CD14-positive monocyte (primary cell): ENCODE measurements at regions not wholly inside any gene's neighbourhood (a gene's known extent, or its start where the extent isn't known, plus 50 kb on each side); places are given as distances from the start of the nearest gene placed in this dataset.

Experiments used
- DNase-seq, 3 donors: peaks; one replicate each; pipeline ENCODE4 v3.0.0-alpha.2; 2011 to 2022
- H2AFZ ChIP-seq: 2 replicates; pipeline ENCODE4 v1.6.0; 2012; ENCODE audit warnings: mild to moderate bottlenecking, low read depth, low read length, inconsistent platforms; ENCODE audit not compliant: insufficient read depth, poor library complexity, severe bottlenecking
- H3K27ac ChIP-seq, 2 donors: 1 replicate in 1 of 2; 2 replicates in 1 of 2; pipeline ENCODE4 v1.5.1; 2012 to 2013; ENCODE audit warnings: low read length in 2 of 2, control low read depth in 1 of 2, inconsistent platforms in 1 of 2, low read depth in 1 of 2, mild to moderate bottlenecking in 1 of 2
- H3K27me3 ChIP-seq, 2 donors: one replicate each; pipeline versions ENCODE4 v1.6.0 to v1.6.1; 2011 to 2013; ENCODE audit warnings: low read length in 2 of 2; ENCODE audit not compliant: control insufficient read depth in 2 of 2, insufficient read depth in 2 of 2
- H3K36me3 ChIP-seq, 2 donors: replicated peaks in 1 of 2; 1 replicate in 1 of 2; 2 replicates in 1 of 2; pipeline versions ENCODE4 v1.5.1 to v1.6.1; 2012 to 2013; ENCODE audit warnings: low read length in 2 of 2, control low read depth in 1 of 2, inconsistent platforms in 1 of 2, mild to moderate bottlenecking in 1 of 2; ENCODE audit not compliant: insufficient read depth in 2 of 2, control insufficient read depth in 1 of 2
- H3K4me1 ChIP-seq, 2 donors: 1 replicate in 1 of 2; 2 replicates in 1 of 2; pipeline versions ENCODE4 v1.5.1 to v1.6.1; 2012 to 2013; ENCODE audit warnings: low read length in 2 of 2, control low read depth in 1 of 2, inconsistent platforms in 1 of 2, mild to moderate bottlenecking in 1 of 2, moderate library complexity in 1 of 2; ENCODE audit not compliant: insufficient read depth in 2 of 2, control insufficient read depth in 1 of 2
- H3K4me2 ChIP-seq: replicated peaks from 2 replicates; pipeline ENCODE3; 2012; ENCODE audit warnings: low read length, moderate library complexity, mild to moderate bottlenecking; ENCODE audit not compliant: poor library complexity, severe bottlenecking; ENCODE audit errors: extremely low read depth
- H3K4me3 ChIP-seq, 3 experiments: fragments of 200-600 bp in 1 of 3; sonication (generic) in 1 of 3; replicated peaks in 1 of 3; 1 replicate in 2 of 3; 2 replicates in 1 of 3; pipeline ENCODE4 v1.5.1; 2011 to 2013; ENCODE audit warnings: low read length in 3 of 3, mild to moderate bottlenecking in 3 of 3, control low read depth in 2 of 3, low read depth in 2 of 3, inconsistent platforms in 1 of 3, moderate library complexity in 1 of 3
- H3K79me2 ChIP-seq: 2 replicates; pipeline ENCODE4 v1.6.0; 2012; ENCODE audit warnings: mild to moderate bottlenecking, control low read depth, inconsistent platforms, low read length, moderate library complexity; ENCODE audit not compliant: insufficient read depth
- H3K9ac ChIP-seq: 2 replicates; pipeline ENCODE4 v1.6.0; 2017; ENCODE audit warnings: low read length, mild to moderate bottlenecking; ENCODE audit not compliant: insufficient read depth, poor library complexity, severe bottlenecking
- H3K9me3 ChIP-seq, 2 donors: replicated peaks in 1 of 2; 1 replicate in 1 of 2; 2 replicates in 1 of 2; pipeline versions ENCODE4 v1.5.1 to v1.6.1; 2012 to 2013; ENCODE audit warnings: low read length in 2 of 2, control low read depth in 1 of 2; ENCODE audit not compliant: control insufficient read depth in 1 of 2, insufficient read depth in 1 of 2
- H4K20me1 ChIP-seq: 2 replicates; pipeline ENCODE4 v1.6.0; 2012; ENCODE audit warnings: mild to moderate bottlenecking, low read length, control low read depth, moderate library complexity; ENCODE audit not compliant: insufficient read depth
- H3K27ac Mint-ChIP-seq, 7 donors: one replicate each; pipeline ENCODE4 v1.8.0; 2020; ENCODE audit warnings: mild to moderate bottlenecking in 7 of 7, mixed read lengths in 7 of 7, moderate library complexity in 6 of 7, inconsistent platforms in 2 of 7
- H3K27me3 Mint-ChIP-seq, 3 donors: one replicate each; pipeline ENCODE4 v1.8.0; 2021 to 2022; ENCODE audit warnings: low read depth in 3 of 3, mild to moderate bottlenecking in 3 of 3, mixed read lengths in 3 of 3, moderate library complexity in 3 of 3, inconsistent platforms in 1 of 3
- H3K36me3 Mint-ChIP-seq, 2 donors: one replicate each; pipeline ENCODE4 v1.8.0; 2020; ENCODE audit warnings: mixed read lengths in 2 of 2, inconsistent platforms in 1 of 2, mild to moderate bottlenecking in 1 of 2
- H3K4me1 Mint-ChIP-seq: one replicate; pipeline ENCODE4 v1.8.0; 2020; ENCODE audit warnings: mild to moderate bottlenecking, mixed read lengths
- H3K4me3 Mint-ChIP-seq, 2 donors: one replicate each; pipeline ENCODE4 v1.8.0; 2020; ENCODE audit warnings: mild to moderate bottlenecking in 2 of 2, mixed read lengths in 2 of 2, moderate library complexity in 1 of 2
- H3K9me3 Mint-ChIP-seq, 7 donors: one replicate each; pipeline ENCODE4 v1.8.0; 2020 to 2022; ENCODE audit warnings: mixed read lengths in 7 of 7, mild to moderate bottlenecking in 6 of 7, moderate library complexity in 6 of 7, inconsistent platforms in 2 of 7
- WGBS: methylation state at CpG from one replicate; pipeline ENCODE4 v1.1.5; 2013; ENCODE audit warnings: missing lambda C conversion rate; ENCODE audit not compliant: insufficient coverage; 5-methylcytosine and 5-hydroxymethylcytosine counted together
- intact Hi-C, 2 donors: fragments of 100-400 bp; cut with micrococcal nuclease; formaldehyde crosslinking; loops; one replicate each; pipeline versions ENCODE4 v1.15.0 to v1.15.1; 2023
- TF ChIP-seq, protein P1 (sequence below): fragments of 200-600 bp; IDR thresholded peaks from one replicate; pipeline ENCODE4 v1.8.0; 2022; ENCODE audit warnings: antibody characterized with exemption, mild to moderate bottlenecking

DNA sequence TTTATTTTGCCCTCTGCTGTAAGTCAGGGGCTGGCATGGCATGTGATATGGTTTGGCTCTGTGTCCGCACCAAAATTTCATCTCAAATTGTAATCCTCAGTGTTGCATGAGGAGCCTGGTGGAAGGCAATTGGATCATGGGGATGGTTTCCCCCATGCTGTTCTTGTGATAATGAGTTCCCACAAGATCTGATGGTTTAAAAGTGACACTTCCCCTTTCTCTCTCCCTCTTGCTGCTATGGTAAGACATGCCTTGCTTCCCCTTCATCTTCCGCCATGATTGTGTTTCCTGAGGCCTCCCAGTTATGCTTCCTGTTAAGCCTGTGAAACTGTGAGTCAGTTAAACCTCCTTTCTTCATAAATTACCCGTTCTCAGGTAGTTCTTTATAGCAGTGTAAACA is 72.0 kb upstream of the MSX1 start:
- Histone ChIP-seq H2AFZ (no peak overlapping the region), H3K9ac (no peak overlapping the region), H3K4me2 (no peak overlapping the region), H3K9me3 (peaks cover 48% of the 10 kb centered on the region in 2 donors), H3K4me3 (no peak overlapping the region), H3K27me3 (no peaks in the 10 kb centered on the region), H3K36me3 (peaks cover 0 to 8% of the 10 kb centered on the region in 2 donors), H3K4me1 (no peaks in the 10 kb centered on the region), H3K79me2 (no peaks in the 10 kb centered on the region), H3K27ac (no peak overlapping the region), H4K20me1 (no peaks in the 10 kb centered on the region)
- DNase-seq, result peak in 1 of 3 donors; percentile 10
- Mint-ChIP-seq H3K4me3 (no peak overlapping the region), H3K27ac (no peak overlapping the region), H3K27me3 (peaks cover 2 to 4% (median 3%) of the 10 kb centered on the region in 3 donors), H3K36me3 (no peaks in the 10 kb centered on the region), H3K4me1 (peaks cover 4% of the 10 kb centered on the region), H3K9me3 (peaks cover 23 to 64% (median 41%) of the 10 kb centered on the region in 7 donors)
- intact Hi-C loops, result no loop called here
- TF ChIP-seq, protein P1, sequence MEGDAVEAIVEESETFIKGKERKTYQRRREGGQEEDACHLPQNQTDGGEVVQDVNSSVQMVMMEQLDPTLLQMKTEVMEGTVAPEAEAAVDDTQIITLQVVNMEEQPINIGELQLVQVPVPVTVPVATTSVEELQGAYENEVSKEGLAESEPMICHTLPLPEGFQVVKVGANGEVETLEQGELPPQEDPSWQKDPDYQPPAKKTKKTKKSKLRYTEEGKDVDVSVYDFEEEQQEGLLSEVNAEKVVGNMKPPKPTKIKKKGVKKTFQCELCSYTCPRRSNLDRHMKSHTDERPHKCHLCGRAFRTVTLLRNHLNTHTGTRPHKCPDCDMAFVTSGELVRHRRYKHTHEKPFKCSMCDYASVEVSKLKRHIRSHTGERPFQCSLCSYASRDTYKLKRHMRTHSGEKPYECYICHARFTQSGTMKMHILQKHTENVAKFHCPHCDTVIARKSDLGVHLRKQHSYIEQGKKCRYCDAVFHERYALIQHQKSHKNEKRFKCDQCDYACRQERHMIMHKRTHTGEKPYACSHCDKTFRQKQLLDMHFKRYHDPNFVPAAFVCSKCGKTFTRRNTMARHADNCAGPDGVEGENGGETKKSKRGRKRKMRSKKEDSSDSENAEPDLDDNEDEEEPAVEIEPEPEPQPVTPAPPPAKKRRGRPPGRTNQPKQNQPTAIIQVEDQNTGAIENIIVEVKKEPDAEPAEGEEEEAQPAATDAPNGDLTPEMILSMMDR, result no peak
- WGBS, result 0% methylated on average over 1 of the region's 3 CpGs

DNA sequence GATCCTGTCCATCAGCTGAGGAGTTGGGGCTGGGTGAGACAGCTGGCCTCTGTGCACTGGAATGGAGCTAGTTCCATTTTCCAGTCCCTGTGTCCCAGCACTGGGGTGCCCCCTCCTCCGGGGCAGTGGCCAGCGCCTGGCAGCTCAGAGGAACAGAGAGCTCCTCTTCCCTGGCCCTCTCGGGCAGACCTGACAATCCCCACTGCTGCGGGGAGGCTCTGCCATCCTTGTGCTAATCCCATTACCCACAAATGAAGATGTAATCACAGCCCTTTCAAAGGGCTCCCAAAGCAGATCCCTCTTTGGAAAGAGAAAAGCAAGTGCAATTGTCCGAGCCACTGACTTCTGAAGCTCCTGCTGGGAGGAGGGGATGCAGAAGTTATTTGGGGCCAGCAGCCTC is 75.1 kb upstream of the MSX1 start:
- H3K4me2 ChIP-seq, result no peak overlapping the region
- Mint-ChIP-seq H3K27ac (peak overlapping the region in 1 of 7 donors; percentile 3), H3K27me3 (peaks cover 4 to 7% (median 7%) of the 10 kb centered on the region in 3 donors), H3K36me3 (no peaks in the 10 kb centered on the region), H3K9me3 (peaks cover 13 to 45% (median 25%) of the 10 kb centered on the region in 7 donors), H3K4me3 (no peak overlapping the region), H3K4me1 (peaks cover 4% of the 10 kb centered on the region)
- intact Hi-C loops, result no loop called here
- H3K79me2 ChIP-seq, result no peaks in the 10 kb centered on the region
- no peak overlapping the region for H3K9ac ChIP-seq
- 90% methylated on average over 3 of the region's 5 CpGs for WGBS
- peaks cover 21 to 25% of the 10 kb centered on the region in 2 donors for H3K9me3 ChIP-seq
- no peaks in the 10 kb centered on the region for H4K20me1 ChIP-seq
- no peak overlapping the region for H2AFZ ChIP-seq
- H3K27ac ChIP-seq, result no peak overlapping the region
- peaks cover 0 to 8% of the 10 kb centered on the region in 2 donors for H3K36me3 ChIP-seq
- H3K4me3 ChIP-seq, result no peak overlapping the region
- H3K27me3 ChIP-seq, result no peaks in the 10 kb centered on the region
- no peaks in the 10 kb centered on the region for H3K4me1 ChIP-seq
- TF ChIP-seq, protein P1, result no peak
- no peak for DNase-seq
